ENCODE measurements at regions not wholly inside any gene's neighbourhood (a gene's known extent, or its start where the extent isn't known, plus 50 kb on each side); places are given as distances from the start of the nearest gene placed in this dataset.
A peak's percentile ranks its signal among the peaks of the same experiment; 100 is the strongest.
"Not testable (repeated sequence)": the region's sequence is repeated elsewhere in the genome, so short reads cannot be mapped to it uniquely, and the experiment has no call there.

DNA sequence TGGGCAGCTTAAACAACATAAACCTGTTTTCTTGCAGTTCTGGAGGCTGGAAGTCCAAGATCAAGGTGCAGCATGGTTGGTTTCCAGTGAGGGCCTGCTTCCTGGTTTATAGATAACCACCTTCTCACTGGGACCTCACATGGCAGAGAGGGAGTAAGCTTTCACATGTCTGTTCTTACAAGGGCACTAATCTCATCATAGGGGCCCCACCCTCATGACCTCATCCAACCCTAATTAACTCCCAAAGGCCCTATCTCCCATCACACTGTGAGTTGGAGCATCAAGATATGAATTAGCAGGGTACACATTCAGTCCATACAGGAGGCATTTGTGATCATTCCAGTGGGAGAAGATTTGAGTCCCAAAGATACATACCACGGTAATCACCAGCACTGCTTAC, 50.5 kb upstream of the GRIN2A start:
- no peak for DNase-seq (ENCODE audit: low read depth in 4 of 4, low spot score in 1 of 4)

GRCh38 chr16:10239640-10240039, 57.4 kb upstream of the GRIN2A start:
- DNase-seq (ENCODE audit: low read depth in 4 of 4, low spot score in 1 of 4), result no peak

GRCh38 chr16:10240854-10241613, 58.8 kb upstream of the GRIN2A start:
- no peak for DNase-seq (ENCODE audit: low read depth in 4 of 4, low spot score in 1 of 4)

DNA sequence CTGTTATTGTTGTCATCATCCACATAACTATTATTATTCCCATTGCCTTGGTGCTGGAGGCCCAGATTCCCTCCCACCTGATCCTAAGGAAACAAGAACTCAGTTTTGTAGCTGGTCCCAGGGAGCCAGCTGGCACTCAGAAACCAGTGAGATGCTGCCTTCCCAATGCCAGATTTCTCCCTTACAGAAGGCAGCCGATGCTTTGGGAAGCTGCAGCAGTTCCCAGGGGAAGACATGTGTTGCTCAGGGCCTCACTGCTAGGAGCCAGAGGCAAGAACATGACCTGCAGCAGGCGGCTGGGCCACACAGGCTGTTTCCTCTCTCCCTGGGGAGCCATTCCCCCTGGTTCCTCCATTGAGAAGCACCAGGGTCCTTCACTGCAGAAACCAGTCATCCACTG, 59.9 kb upstream of the GRIN2A start:
- DNase-seq (ENCODE audit: low read depth in 4 of 4, low spot score in 1 of 4), result no peak

GRCh38 chr16:10242916-10243315, 60.7 kb upstream of the GRIN2A start:
- no peak for DNase-seq (ENCODE audit: low read depth in 4 of 4, low spot score in 1 of 4)

GRCh38 chr16:10245002-10245401, 62.8 kb upstream of the GRIN2A start:
- DNase-seq (ENCODE audit: low read depth in 4 of 4, low spot score in 1 of 4), result no peak

DNA sequence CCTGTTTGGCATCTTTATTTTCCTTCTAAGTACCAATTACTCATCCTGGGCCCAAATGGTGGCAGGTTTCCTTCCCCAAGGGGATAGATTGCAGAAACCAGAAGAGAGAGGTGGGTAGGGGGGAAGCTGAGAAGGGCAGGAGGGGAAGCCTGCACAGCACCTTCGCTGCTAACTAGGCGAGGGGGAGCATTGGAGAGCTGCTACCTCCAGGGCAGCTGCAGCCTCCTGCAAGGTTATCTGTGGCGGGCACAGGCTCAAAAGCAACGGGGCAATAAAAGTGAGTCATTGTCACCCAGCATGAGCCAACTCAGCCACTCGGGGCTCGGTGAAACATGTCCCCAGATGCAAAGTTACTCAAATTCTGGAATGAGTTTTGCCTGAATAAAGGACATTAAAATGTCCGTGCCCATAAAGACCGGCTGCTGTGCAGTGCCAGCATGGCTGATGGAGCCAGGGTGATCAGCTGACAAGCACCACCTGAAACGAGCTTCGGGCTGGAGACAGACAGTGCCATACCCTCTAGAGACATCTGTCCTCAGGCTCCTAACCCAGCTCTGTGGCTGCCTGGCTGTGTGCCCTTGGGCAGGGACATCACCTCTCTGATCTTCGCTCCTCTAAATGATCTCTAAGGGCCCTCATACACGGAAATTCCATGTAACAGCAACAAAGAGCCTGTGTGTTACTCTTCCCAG, 68.1 kb upstream of the GRIN2A start:
- DNase-seq (ENCODE audit: low read depth in 4 of 4, low spot score in 1 of 4), result no peak

DNA sequence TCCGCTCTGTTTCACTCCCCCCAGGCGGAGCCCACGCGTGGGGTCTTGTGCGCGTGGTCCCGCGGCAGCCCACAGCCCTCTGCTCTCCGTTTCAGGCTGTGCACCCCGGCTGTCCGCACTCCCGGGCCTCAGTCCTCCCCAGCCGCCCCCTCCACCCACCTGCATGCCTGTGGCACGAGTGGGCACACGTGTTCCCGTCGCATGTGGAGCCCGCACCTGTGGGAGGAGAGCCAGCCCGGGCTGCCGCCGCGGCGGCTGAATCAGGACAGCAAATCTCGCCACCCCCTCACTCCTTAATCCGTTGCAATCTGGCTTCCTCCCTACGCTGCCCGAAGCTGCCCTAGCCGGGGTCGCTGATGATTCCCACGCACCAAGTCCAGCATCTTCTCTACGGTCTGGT, 69.9 kb upstream of the GRIN2A start:
- no peak for DNase-seq (ENCODE audit: low read depth in 4 of 4, low spot score in 1 of 4)

- no peak for DNase-seq (ENCODE audit: low read depth in 4 of 4, low spot score in 1 of 4)
Measured at GRCh38 chr16:10253409-10253808, 71.2 kb upstream of the GRIN2A start.

GRCh38 chr16:10255728-10256127, 73.5 kb upstream of the GRIN2A start:
- no peak for DNase-seq (ENCODE audit: low read depth in 4 of 4, low spot score in 1 of 4)

- DNase-seq (ENCODE audit: low read depth in 4 of 4, low spot score in 1 of 4), result peak in 3 of 4 experiments; percentile 10 to 26 (median 14)
Measured at GRCh38 chr16:10256784-10257641, 74.8 kb upstream of the GRIN2A start.

DNA sequence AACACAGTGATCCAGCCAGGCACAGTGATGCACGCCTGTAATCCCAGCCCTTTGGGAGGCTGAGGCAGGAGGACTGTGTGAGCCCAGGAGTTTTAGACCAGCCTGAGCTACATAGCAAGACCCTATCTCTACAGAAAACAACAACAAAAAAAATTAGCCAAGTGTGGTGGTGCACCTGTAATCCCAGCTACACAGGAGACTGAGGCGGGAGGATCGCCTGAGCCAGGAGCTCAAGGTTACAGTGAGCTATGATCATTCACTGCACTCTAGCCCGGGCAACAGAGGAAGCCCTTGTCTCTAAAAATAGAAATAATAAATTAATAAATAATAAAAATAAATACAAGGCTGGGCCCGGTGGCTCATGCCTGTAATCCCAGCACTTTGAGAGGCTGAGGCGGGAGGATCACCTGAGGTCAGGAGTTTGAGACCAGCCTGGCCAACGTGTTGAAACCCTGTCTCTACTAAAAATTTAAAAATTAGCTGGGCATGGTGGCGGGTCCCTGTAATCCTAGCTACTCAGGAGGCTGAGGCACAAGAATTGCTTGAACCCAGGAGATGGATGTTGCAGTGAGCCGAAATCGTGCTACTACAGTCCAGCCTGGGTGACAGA, 75.5 kb upstream of the GRIN2A start:
- DNase-seq (ENCODE audit: low read depth in 4 of 4, low spot score in 1 of 4), result not testable (repeated sequence)

DNA sequence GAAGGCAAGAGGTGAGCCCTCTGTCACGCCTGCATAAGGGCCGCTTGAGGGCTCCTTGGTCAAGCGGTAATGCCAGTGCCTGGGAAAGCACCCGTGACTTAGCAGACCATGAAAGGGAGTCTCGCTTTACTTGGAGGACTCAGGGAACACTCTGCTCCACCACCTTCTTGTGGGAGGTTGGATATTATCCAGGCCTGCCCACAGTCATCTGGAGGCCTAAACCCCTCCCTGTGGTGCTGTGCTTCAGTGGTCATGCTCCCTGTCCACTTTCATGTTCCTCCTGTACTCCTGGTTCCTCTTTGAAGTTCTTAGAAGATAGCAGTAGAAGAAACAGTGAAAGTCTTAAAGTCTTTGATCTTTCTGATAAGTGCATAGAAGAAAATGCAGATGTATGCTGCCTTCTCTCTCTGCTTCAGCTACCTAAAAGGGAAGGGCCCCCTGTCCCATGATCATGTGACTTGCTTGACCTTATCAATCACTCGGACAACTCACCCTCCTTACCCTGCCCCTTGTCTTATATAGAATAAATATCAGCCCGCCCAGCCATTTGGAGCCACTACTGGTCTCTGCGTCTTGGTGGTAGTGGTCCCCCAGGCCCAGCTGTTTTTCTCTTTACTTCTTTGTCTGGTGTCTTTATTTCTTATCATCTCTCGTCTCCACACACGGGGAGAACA, 76.8 kb upstream of the GRIN2A start:
- not testable (repeated sequence) for DNase-seq (ENCODE audit: low read depth in 4 of 4, low spot score in 1 of 4)

DNA sequence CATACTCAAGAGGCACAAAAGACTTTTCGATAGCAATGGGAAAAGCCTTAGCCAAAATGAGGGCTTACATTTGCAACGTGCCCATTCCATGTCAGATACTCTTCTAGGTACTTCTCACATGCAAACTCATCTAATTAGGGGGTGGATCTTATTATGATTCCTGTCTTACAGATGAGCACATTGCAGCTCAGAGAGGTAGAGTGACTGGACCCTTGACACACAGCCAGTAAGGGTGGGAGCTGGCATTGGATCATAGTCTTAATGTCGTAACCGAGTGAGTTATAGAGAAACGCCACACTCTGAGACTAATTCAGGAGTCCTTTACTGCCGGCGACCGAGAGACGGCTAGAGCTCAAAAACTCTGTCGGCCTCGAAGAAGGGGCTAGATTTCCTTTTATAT, 78.8 kb upstream of the GRIN2A start:
- DNase-seq (ENCODE audit: low read depth in 4 of 4, low spot score in 1 of 4), result no peak

GRCh38 chr16:10261526-10261925, 79.3 kb upstream of the GRIN2A start:
- not testable (repeated sequence) for DNase-seq (ENCODE audit: low read depth in 4 of 4, low spot score in 1 of 4)

GRCh38 chr16:10262377-10263132, 80.3 kb upstream of the GRIN2A start:
- no peak for DNase-seq (ENCODE audit: low read depth in 4 of 4, low spot score in 1 of 4)

GRCh38 chr16:10265770-10266615, 83.8 kb upstream of the GRIN2A start:
- DNase-seq (ENCODE audit: low read depth in 4 of 4, low spot score in 1 of 4), result no peak

DNA sequence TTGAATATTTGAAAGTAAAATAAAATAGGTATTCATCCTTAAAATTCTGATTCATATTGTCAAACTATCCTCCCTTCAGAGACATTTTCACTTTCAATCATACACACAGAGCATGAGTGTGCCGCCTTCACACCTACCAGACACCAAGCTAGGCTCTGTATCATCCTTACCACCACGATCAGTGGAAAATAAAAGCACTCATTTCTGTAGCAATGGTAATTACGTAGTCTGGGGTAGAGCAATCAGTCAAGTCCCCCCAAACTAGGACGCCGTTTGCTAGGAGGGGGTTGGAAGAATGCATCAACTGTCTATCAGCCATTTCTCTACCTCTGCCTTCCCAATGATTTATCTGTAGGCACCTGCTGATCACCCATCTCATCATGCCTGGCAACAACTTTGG, 84.6 kb upstream of the GRIN2A start:
- DNase-seq (ENCODE audit: low read depth in 4 of 4, low spot score in 1 of 4), result peak in 2 of 4 experiments; percentile 6 to 21

GRCh38 chr16:10269632-10270031, 87.4 kb upstream of the GRIN2A start:
- no peak for DNase-seq (ENCODE audit: low read depth in 4 of 4, low spot score in 1 of 4)
